GM12873 (cell line): ENCODE measurements at regions not wholly inside any gene's neighbourhood (a gene's known extent, or its start where the extent isn't known, plus 50 kb on each side); places are given as distances from the start of the nearest gene placed in this dataset.
A peak's percentile ranks its signal among the peaks of the same experiment; 100 is the strongest.

Experiments used
- TF ChIP-seq, protein P1 (sequence below): IDR thresholded peaks from 2 replicates; pipeline ENCODE4 v1.5.1; 2012; ENCODE audit warnings: low read depth, mild to moderate bottlenecking, moderate library complexity, low read length, control low read depth; ENCODE audit not compliant: insufficient read depth; ENCODE audit errors: missing control alignments

- TF ChIP-seq, protein P1, sequence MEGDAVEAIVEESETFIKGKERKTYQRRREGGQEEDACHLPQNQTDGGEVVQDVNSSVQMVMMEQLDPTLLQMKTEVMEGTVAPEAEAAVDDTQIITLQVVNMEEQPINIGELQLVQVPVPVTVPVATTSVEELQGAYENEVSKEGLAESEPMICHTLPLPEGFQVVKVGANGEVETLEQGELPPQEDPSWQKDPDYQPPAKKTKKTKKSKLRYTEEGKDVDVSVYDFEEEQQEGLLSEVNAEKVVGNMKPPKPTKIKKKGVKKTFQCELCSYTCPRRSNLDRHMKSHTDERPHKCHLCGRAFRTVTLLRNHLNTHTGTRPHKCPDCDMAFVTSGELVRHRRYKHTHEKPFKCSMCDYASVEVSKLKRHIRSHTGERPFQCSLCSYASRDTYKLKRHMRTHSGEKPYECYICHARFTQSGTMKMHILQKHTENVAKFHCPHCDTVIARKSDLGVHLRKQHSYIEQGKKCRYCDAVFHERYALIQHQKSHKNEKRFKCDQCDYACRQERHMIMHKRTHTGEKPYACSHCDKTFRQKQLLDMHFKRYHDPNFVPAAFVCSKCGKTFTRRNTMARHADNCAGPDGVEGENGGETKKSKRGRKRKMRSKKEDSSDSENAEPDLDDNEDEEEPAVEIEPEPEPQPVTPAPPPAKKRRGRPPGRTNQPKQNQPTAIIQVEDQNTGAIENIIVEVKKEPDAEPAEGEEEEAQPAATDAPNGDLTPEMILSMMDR, result no peak
Measured at GRCh38 chr20:43842126-43843020, 72.3 kb upstream of the TOX2 start.

DNA sequence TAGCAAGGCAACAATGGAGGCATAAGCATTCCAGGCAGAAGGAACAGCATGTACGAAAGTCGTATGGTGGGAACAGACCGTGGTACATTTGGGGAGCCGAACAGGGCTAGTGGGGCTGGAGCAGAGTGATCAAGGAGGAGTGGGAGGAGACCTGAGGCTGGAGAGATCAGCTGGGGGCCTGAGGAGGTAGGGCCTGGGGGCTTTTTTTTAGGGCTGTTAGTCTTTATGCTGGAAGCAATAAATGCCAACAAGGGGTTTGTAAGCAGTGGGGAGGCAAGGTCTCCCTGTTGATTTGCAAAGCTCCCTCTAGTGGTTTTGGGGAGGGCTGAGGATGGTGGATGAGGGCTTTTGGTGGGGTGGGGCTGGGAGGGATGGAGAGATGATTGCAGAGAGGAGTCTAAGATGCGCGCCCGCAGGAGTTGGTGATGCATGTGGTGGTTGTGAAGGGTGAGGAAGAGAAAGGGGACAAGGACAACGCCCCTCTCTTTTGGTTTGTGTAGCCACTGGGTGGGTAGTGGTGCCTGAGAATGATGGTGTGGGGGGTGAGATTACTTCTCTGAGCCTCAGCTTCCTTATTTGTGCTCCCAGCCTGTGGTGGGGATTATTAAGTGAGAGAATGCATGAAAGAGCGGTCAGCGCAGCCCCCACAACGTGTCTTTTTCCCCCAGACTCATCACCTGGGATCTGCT, 74.1 kb upstream of the TOX2 start:
- TF ChIP-seq, protein P1, result peak; percentile 78

DNA sequence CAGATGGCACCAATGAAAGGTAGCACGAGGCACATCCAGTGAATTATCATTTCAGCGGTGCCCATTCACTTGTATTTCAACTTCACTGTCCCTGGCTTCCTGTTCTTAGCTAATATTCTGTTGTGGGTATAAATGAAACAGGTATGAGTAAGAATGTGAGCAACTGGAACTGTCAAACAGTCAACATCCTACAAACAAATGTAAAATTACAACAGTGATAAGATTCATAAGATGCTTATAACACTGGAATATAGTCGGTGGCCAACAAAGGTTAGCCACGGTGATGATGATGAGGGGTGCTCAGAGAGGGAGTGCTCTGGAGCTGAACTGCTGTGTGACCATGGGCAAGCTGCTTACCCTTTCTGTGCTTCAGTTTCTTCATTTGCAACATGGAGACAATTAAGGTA, 74.9 kb upstream of the TOX2 start:
- TF ChIP-seq, protein P1, result no peak

DNA sequence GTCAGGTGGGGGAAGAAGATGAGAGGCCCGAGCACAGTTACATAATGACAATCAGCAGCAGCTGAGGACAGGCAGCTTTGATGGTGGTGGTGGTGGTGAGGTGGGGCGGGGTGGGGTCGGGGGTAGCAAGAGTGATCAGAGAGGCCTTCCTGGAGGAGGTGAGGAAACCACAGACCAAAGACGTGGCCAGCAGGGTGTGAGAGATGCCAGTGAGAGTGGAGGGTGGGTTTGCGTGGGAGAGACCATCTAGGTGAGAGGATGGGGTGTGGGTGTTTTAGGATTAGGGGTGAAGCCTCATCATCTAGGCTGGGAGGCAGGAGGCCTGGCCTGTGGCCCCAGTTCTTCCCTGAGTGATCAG, 76.0 kb upstream of the TOX2 start:
- TF ChIP-seq, protein P1, result no peak

DNA sequence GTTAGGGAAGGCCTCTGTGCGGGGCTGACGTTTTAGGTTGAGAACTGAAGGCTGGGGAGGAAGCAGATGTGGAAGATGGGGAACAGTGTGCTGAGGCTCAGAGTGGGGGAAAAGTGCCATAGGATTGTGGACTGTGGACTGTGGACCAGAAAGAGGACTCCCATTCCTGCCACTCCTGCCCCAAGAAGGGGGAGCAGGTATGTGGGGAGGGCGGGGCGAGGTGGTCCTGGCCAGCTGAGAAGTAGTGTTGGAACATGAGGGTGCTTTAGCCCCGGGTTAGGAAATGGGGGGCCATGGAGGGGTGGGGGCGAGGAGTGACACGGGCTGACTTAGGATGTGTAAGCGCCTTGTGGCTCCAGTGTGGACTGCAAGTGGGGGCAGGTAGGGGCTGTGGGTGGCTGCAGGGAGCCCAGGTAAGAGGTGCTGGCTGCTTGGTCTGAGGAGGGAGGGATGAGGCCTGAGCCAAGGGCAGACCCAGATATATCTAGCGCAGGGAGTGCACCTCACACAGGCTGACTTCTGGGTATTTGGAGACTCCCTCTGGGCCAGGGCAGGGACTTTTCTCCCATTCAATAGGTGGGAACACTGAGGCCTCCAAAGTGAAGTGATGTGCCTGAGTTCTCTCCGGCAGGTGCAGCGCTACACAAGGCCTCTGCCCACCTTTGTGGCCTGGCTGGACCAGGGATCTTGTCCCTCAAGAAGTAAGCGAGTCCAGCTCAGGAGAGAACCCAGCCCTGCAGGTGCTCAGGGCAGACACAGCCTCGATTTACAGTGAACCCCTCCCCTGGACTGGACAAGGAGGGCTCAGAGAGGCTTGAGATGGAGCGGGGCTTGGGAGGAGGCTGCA, 76.6 kb upstream of the TOX2 start:
- TF ChIP-seq, protein P1, result no peak

GRCh38 chr20:43836790-43837189, 77.9 kb upstream of the TOX2 start:
- TF ChIP-seq, protein P1, result no peak
